Adrenal gland (tissue), 5 donors: ENCODE measurements at regions not wholly inside any gene's neighbourhood (a gene's known extent, or its start where the extent isn't known, plus 50 kb on each side); places are given as distances from the start of the nearest gene placed in this dataset.

Source experiments
- CTCF ChIP-seq, 6 experiments: fragments of 450-650 bp in 4 of 6; fragments of 200-600 bp in 2 of 6; sonication (generic) in 1 of 6; IDR thresholded peaks; 1 replicate in 5 of 6; 2 replicates in 1 of 6; pipeline versions ENCODE4 v1.5.1 to v1.8.0; 2016 to 2021; ENCODE audit warnings: antibody characterized with exemption in 6 of 6, mild to moderate bottlenecking in 2 of 6, moderate library complexity in 1 of 6
- POLR2A ChIP-seq, 2 donors: fragments of 450-650 bp; IDR thresholded peaks; one replicate each; pipeline ENCODE4 v1.6.1; 2017; ENCODE audit warnings: antibody characterized with exemption in 2 of 2, mild to moderate bottlenecking in 2 of 2, moderate library complexity in 1 of 2
- donor health status: DM: no; HTN: no; CAD: no.

GRCh38 chr2:136207665-136208064 is 89.7 kb upstream of the CXCR4 start:
- TF ChIP-seq CTCF (IDR thresholded peaks at IDR 0.05): no peak
- TF ChIP-seq POLR2A (IDR thresholded peaks at IDR 0.05): no peak
